ENCODE measurements at regions not wholly inside any gene's neighbourhood (a gene's known extent, or its start where the extent isn't known, plus 50 kb on each side); places are given as distances from the start of the nearest gene placed in this dataset.

DNA sequence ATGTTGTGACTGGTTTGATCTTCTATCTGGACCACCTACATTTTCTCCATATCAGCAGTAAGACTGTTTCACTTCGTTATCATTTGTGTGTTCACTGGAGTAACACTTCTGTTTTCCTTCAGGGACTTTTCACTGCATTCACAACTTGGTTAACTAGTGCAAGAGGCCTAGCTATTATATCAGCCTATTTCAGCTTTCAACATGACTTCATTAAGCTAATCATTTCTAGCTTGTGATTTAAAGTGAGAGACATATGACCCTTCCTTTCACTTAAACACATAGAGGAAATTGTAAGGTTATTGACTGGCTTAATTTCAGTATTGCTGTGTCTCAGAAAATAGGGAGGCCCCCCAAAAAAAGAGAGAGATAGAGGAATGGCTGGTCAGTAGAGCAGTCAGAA lies 622.8 kb upstream of the NRSN1 start:
- Histone ChIP-seq H3K27me3 (ENCODE audit: control insufficient read depth in 4 of 4, insufficient read depth in 4 of 4, low read length in 3 of 4) (no peaks in the 10 kb centered on the region), H3K4me3 (ENCODE audit: low read depth in 1 of 3, low read length in 3 of 3) (no peak overlapping the region), H3K9me3 (ENCODE audit: control insufficient read depth in 4 of 4, low read length in 3 of 4) (no peaks in the 10 kb centered on the region), H3K4me1 (ENCODE audit: control insufficient read depth in 4 of 4, insufficient read depth in 4 of 4, low read length in 3 of 4) (peaks cover 0 to 5% (median 0%) of the 10 kb centered on the region in 4 donors), H3K9ac (ENCODE audit: low read depth in 1 of 2, low read length in 2 of 2) (no peak overlapping the region), H3K27ac (ENCODE audit: low read depth in 1 of 2, low read length in 2 of 2) (no peak overlapping the region), H3K36me3 (ENCODE audit: control insufficient read depth in 4 of 4, insufficient read depth in 3 of 4, low read depth in 1 of 4, low read length in 3 of 4) (peaks cover 0 to 3% (median 0%) of the 10 kb centered on the region in 4 donors)
- 73% methylated on average over 1 of the region's 1 CpG for WGBS
- TF ChIP-seq RAD21 (IDR thresholded peaks at IDR 0.05), result no peak
- TF ChIP-seq HNF4A (conservative IDR thresholded peaks at IDR 0.05), result no peak
- TF ChIP-seq ATF3 (IDR thresholded peaks at IDR 0.05), result no peak
- no peak for TF ChIP-seq RXRA (IDR thresholded peaks at IDR 0.05)
- DNase-seq (ENCODE audit: low spot score), result no peak

GRCh38 chr6:23505026-23505425 lies 621.0 kb upstream of the NRSN1 start:
- TF ChIP-seq GABPA (IDR thresholded peaks at IDR 0.05 in 1 of 2, conservative IDR thresholded peaks at IDR 0.05 in 1 of 2) (no peak), EGR1 (IDR thresholded peaks at IDR 0.05; ENCODE audit: low read depth in 2 of 2) (no peak), RXRA (IDR thresholded peaks at IDR 0.05) (no peak), ATF3 (IDR thresholded peaks at IDR 0.05) (no peak), NR2F2 (IDR thresholded peaks at IDR 0.05) (no peak)
- TF ChIP-seq, protein P1, sequence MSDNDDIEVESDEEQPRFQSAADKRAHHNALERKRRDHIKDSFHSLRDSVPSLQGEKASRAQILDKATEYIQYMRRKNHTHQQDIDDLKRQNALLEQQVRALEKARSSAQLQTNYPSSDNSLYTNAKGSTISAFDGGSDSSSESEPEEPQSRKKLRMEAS (IDR thresholded peaks at IDR 0.05), result no peak
- TF ChIP-seq, protein P2, sequence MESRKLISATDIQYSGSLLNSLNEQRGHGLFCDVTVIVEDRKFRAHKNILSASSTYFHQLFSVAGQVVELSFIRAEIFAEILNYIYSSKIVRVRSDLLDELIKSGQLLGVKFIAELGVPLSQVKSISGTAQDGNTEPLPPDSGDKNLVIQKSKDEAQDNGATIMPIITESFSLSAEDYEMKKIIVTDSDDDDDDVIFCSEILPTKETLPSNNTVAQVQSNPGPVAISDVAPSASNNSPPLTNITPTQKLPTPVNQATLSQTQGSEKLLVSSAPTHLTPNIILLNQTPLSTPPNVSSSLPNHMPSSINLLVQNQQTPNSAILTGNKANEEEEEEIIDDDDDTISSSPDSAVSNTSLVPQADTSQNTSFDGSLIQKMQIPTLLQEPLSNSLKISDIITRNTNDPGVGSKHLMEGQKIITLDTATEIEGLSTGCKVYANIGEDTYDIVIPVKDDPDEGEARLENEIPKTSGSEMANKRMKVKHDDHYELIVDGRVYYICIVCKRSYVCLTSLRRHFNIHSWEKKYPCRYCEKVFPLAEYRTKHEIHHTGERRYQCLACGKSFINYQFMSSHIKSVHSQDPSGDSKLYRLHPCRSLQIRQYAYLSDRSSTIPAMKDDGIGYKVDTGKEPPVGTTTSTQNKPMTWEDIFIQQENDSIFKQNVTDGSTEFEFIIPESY (IDR thresholded peaks at IDR 0.05), result no peak
- no peak overlapping the region for H3K27ac ChIP-seq (ENCODE audit: low read depth in 1 of 2, low read length in 2 of 2)
- 95% methylated on average over 3 of the region's 3 CpGs for WGBS
- no peaks in the 10 kb centered on the region for H3K9me3 ChIP-seq (ENCODE audit: control insufficient read depth in 4 of 4, low read length in 3 of 4)
- H3K36me3 ChIP-seq (ENCODE audit: control insufficient read depth in 4 of 4, insufficient read depth in 3 of 4, low read depth in 1 of 4, low read length in 3 of 4), result peaks cover 0 to 3% (median 0%) of the 10 kb centered on the region in 4 donors
- no peak overlapping the region for H3K4me3 ChIP-seq (ENCODE audit: low read depth in 1 of 3, low read length in 3 of 3)
- H3K27me3 ChIP-seq (ENCODE audit: control insufficient read depth in 4 of 4, insufficient read depth in 4 of 4, low read length in 3 of 4), result no peaks in the 10 kb centered on the region
- H3K4me1 ChIP-seq (ENCODE audit: control insufficient read depth in 4 of 4, insufficient read depth in 4 of 4, low read length in 3 of 4), result no peaks in the 10 kb centered on the region
- no peak overlapping the region for H3K9ac ChIP-seq (ENCODE audit: low read depth in 1 of 2, low read length in 2 of 2)
- DNase-seq (ENCODE audit: low spot score), result no peak

GRCh38 chr6:23510778-23511510 lies 615.1 kb upstream of the NRSN1 start:
- Histone ChIP-seq H3K27ac (ENCODE audit: low read depth in 1 of 2, low read length in 2 of 2) (no peak overlapping the region), H3K9ac (ENCODE audit: low read depth in 1 of 2, low read length in 2 of 2) (no peak overlapping the region), H3K4me1 (ENCODE audit: control insufficient read depth in 4 of 4, insufficient read depth in 4 of 4, low read length in 3 of 4) (no peaks in the 10 kb centered on the region), H3K9me3 (ENCODE audit: control insufficient read depth in 4 of 4, low read length in 3 of 4) (no peaks in the 10 kb centered on the region), H3K36me3 (ENCODE audit: control insufficient read depth in 4 of 4, insufficient read depth in 3 of 4, low read depth in 1 of 4, low read length in 3 of 4) (no peaks in the 10 kb centered on the region), H3K27me3 (ENCODE audit: control insufficient read depth in 4 of 4, insufficient read depth in 4 of 4, low read length in 3 of 4) (no peaks in the 10 kb centered on the region), H3K4me3 (ENCODE audit: low read depth in 1 of 3, low read length in 3 of 3) (no peak overlapping the region)
- TF ChIP-seq ATF3 (IDR thresholded peaks at IDR 0.05) (no peak), HNF4G (IDR thresholded peaks at IDR 0.05) (no peak), NR2F2 (IDR thresholded peaks at IDR 0.05) (no peak), EGR1 (IDR thresholded peaks at IDR 0.05; ENCODE audit: low read depth in 2 of 2) (no peak), TAF1 (conservative IDR thresholded peaks at IDR 0.05) (no peak), HNF4A (conservative IDR thresholded peaks at IDR 0.05) (no peak), JUND (IDR thresholded peaks at IDR 0.05) (no peak), FOXA1 (IDR thresholded peaks at IDR 0.05) (no peak)
- no peak for DNase-seq (ENCODE audit: low spot score)
- WGBS, result 87% methylated on average over 2 of the region's 2 CpGs
